HEK293 (cell line): ENCODE measurements at regions not wholly inside any gene's neighbourhood (a gene's known extent, or its start where the extent isn't known, plus 50 kb on each side); places are given as distances from the start of the nearest gene placed in this dataset.

Experiments used
- CTCF ChIA-PET: fragments of 350-600 bp; formaldehyde crosslinking; extraction: SDS; loops from one replicate; lab custom pipeline; 2021; ENCODE audit warnings: antibody characterized with exemption; lab: Yijun Ruan, JAX
- POLR2A ChIA-PET: fragments of 300-600 bp; formaldehyde crosslinking; extraction: SDS; loops from one replicate; lab custom pipeline; 2020; ENCODE audit warnings: antibody characterized with exemption, inconsistent platforms; lab: Yijun Ruan, JAX
- H3K27ac ChIP-seq: fragments of 200-500 bp; sonication (Bioruptor generic); 2 replicates; pipeline ENCODE4 v1.5.1; 2014; ENCODE audit warnings: low read depth, low read length, control low read depth, inconsistent platforms; ENCODE audit errors: extremely low read depth
- H3K36me3 ChIP-seq, 2 experiments: fragments of 200-500 bp in 1 of 2; sonication (Bioruptor generic) in 1 of 2; 1 replicate in 1 of 2; 2 replicates in 1 of 2; pipeline ENCODE4 v1.5.1; 2014 to 2017; ENCODE audit warnings: inconsistent platforms in 2 of 2, low read length in 2 of 2; ENCODE audit not compliant: control insufficient read depth in 2 of 2, insufficient read depth in 1 of 2
- H3K4me1 ChIP-seq: fragments of 200-500 bp; sonication (Bioruptor generic); 2 replicates; pipeline ENCODE4 v1.5.1; 2014; ENCODE audit warnings: mild to moderate bottlenecking, low read length, inconsistent platforms; ENCODE audit not compliant: control insufficient read depth, insufficient read depth
- H3K4me3 ChIP-seq: 2 replicates; pipeline ENCODE4 v1.5.1; 2011; ENCODE audit warnings: low read depth, mild to moderate bottlenecking, control low read depth, low read length, moderate library complexity
- H3K9me3 ChIP-seq: fragments of 200-500 bp; sonication (Bioruptor generic); 2 replicates; pipeline ENCODE4 v1.5.1; 2014; ENCODE audit warnings: low read depth, low read length, inconsistent platforms; ENCODE audit not compliant: control insufficient read depth, insufficient read depth
- BCL6B ChIP-seq: fragments of 450-650 bp; formaldehyde crosslinking; IDR thresholded peaks from 2 replicates; pipeline ENCODE4 v1.5.1; 2017; ENCODE audit warnings: missing biosample characterization, missing genetic modification characterization
- GLI4 ChIP-seq: fragments of 450-650 bp; formaldehyde crosslinking; IDR thresholded peaks from 2 replicates; pipeline ENCODE4 v1.5.1; 2016; ENCODE audit warnings: missing biosample characterization, missing genetic modification characterization
- HOXC10 ChIP-seq: sonication (generic); formaldehyde crosslinking; IDR thresholded peaks from 2 replicates; pipeline ENCODE4 v1.8.1; 2023; ENCODE audit warnings: mild to moderate bottlenecking, missing genetic modification reagents
- KLF1 ChIP-seq: fragments of 450-650 bp; formaldehyde crosslinking; IDR thresholded peaks from 2 replicates; pipeline ENCODE4 v1.5.1; 2016; ENCODE audit warnings: missing biosample characterization, missing genetic modification characterization
- KLF10 ChIP-seq: fragments of 450-650 bp; IDR thresholded peaks from 2 replicates; pipeline ENCODE4 v1.5.1; 2018; ENCODE audit warnings: missing biosample characterization, mild to moderate bottlenecking, missing genetic modification characterization
- MZF1 ChIP-seq: fragments of 450-650 bp; formaldehyde crosslinking; IDR thresholded peaks from 2 replicates; pipeline ENCODE4 v1.5.1; 2017; ENCODE audit warnings: missing biosample characterization, missing genetic modification characterization, borderline replicate concordance
- RBAK ChIP-seq: fragments of 450-650 bp; formaldehyde crosslinking; IDR thresholded peaks from 2 replicates; pipeline ENCODE4 v1.5.1; 2016; ENCODE audit warnings: missing biosample characterization, missing genetic modification characterization
- SCRT2 ChIP-seq: fragments of 450-650 bp; formaldehyde crosslinking; IDR thresholded peaks from 2 replicates; pipeline ENCODE4 v1.5.1; 2016; ENCODE audit warnings: missing biosample characterization, missing genetic modification characterization
- SETDB1 ChIP-seq: IDR thresholded peaks from one replicate; pipeline ENCODE4 v1.6.1; 2017; ENCODE audit warnings: mild to moderate bottlenecking, low read length, moderate library complexity, mixed read lengths; ENCODE audit not compliant: insufficient read length
- SP2 ChIP-seq: fragments of 450-650 bp; formaldehyde crosslinking; IDR thresholded peaks from 2 replicates; pipeline ENCODE4 v1.5.1; 2016; ENCODE audit warnings: missing biosample characterization, missing genetic modification characterization
- ZBTB1 ChIP-seq: fragments of 450-650 bp; formaldehyde crosslinking; IDR thresholded peaks from 2 replicates; pipeline ENCODE4 v1.5.1; 2016; ENCODE audit warnings: missing biosample characterization, missing genetic modification characterization
- ZBTB7A ChIP-seq: fragments of 450-650 bp; formaldehyde crosslinking; IDR thresholded peaks from 2 replicates; pipeline ENCODE4 v1.5.1; 2016; ENCODE audit warnings: low read depth, missing biosample characterization, missing genetic modification characterization
- ZFP3 ChIP-seq: fragments of 450-650 bp; formaldehyde crosslinking; IDR thresholded peaks from 2 replicates; pipeline ENCODE4 v1.5.1; 2016; ENCODE audit warnings: low read depth, missing biosample characterization, missing genetic modification characterization
- ZFP37 ChIP-seq: fragments of 450-650 bp; formaldehyde crosslinking; IDR thresholded peaks from 2 replicates; pipeline ENCODE4 v1.5.1; 2016; ENCODE audit warnings: missing biosample characterization, missing genetic modification characterization
- ZNF16 ChIP-seq: fragments of 450-650 bp; formaldehyde crosslinking; IDR thresholded peaks from 2 replicates; pipeline ENCODE4 v1.5.1; 2016; ENCODE audit warnings: low read depth, missing biosample characterization, missing genetic modification characterization
- ZNF169 ChIP-seq: fragments of 450-650 bp; formaldehyde crosslinking; IDR thresholded peaks from 2 replicates; pipeline ENCODE4 v1.5.1; 2016; ENCODE audit warnings: missing biosample characterization, missing genetic modification characterization
- ZNF214 ChIP-seq: fragments of 450-650 bp; formaldehyde crosslinking; IDR thresholded peaks from 2 replicates; pipeline ENCODE4 v1.5.1; 2017; ENCODE audit warnings: missing biosample characterization, mild to moderate bottlenecking, missing genetic modification characterization, borderline replicate concordance
- ZNF221 ChIP-seq: fragments of 450-650 bp; formaldehyde crosslinking; IDR thresholded peaks from 2 replicates; pipeline ENCODE4 v1.5.1; 2017; ENCODE audit warnings: missing biosample characterization, missing genetic modification characterization, borderline replicate concordance
- ZNF239 ChIP-seq: fragments of 450-650 bp; formaldehyde crosslinking; IDR thresholded peaks from 2 replicates; pipeline ENCODE4 v1.5.1; 2016; ENCODE audit warnings: missing biosample characterization, missing genetic modification characterization
- ZNF24 ChIP-seq: fragments of 450-650 bp; formaldehyde crosslinking; IDR thresholded peaks from 2 replicates; pipeline ENCODE4 v1.5.1; 2016; ENCODE audit warnings: missing biosample characterization, missing genetic modification characterization
- ZNF335 ChIP-seq: fragments of 450-650 bp; formaldehyde crosslinking; conservative IDR thresholded peaks from 2 replicates; pipeline ENCODE4 v1.5.1; 2016; ENCODE audit warnings: missing biosample characterization, missing genetic modification characterization
- ZNF354C ChIP-seq: fragments of 450-650 bp; formaldehyde crosslinking; IDR thresholded peaks from 2 replicates; pipeline ENCODE4 v1.5.1; 2016; ENCODE audit warnings: missing biosample characterization, missing genetic modification characterization, low read depth, borderline replicate concordance
- ZNF366 ChIP-seq: fragments of 450-650 bp; formaldehyde crosslinking; conservative IDR thresholded peaks from 2 replicates; pipeline ENCODE4 v1.5.1; 2016; ENCODE audit warnings: missing biosample characterization, missing genetic modification characterization
- ZNF416 ChIP-seq: fragments of 450-650 bp; formaldehyde crosslinking; IDR thresholded peaks from 2 replicates; pipeline ENCODE4 v1.5.1; 2016; ENCODE audit warnings: missing biosample characterization, missing genetic modification characterization
- ZNF426 ChIP-seq: fragments of 450-650 bp; formaldehyde crosslinking; IDR thresholded peaks from 2 replicates; pipeline ENCODE4 v1.5.1; 2017; ENCODE audit warnings: missing biosample characterization, missing genetic modification characterization, mild to moderate bottlenecking, inconsistent platforms, moderate library complexity
- ZNF433 ChIP-seq: fragments of 450-650 bp; formaldehyde crosslinking; IDR thresholded peaks from 2 replicates; pipeline ENCODE4 v1.5.1; 2016; ENCODE audit warnings: missing biosample characterization, missing genetic modification characterization, low read depth
- ZNF488 ChIP-seq: fragments of 450-650 bp; formaldehyde crosslinking; IDR thresholded peaks from 2 replicates; pipeline ENCODE4 v1.5.1; 2016; ENCODE audit warnings: missing biosample characterization, missing genetic modification characterization
- ZNF561 ChIP-seq: fragments of 450-650 bp; IDR thresholded peaks from 2 replicates; pipeline ENCODE4 v1.5.1; 2018; ENCODE audit warnings: missing biosample characterization, missing genetic modification characterization, borderline replicate concordance
- ZNF645 ChIP-seq: fragments of 450-650 bp; formaldehyde crosslinking; IDR thresholded peaks from 2 replicates; pipeline ENCODE4; 2016; ENCODE audit warnings: missing biosample characterization, missing genetic modification characterization
- ZNF670 ChIP-seq: fragments of 450-650 bp; formaldehyde crosslinking; IDR thresholded peaks from 2 replicates; pipeline ENCODE4 v1.5.1; 2016; ENCODE audit warnings: missing biosample characterization, missing genetic modification characterization, low read depth
- ZNF791 ChIP-seq: fragments of 450-650 bp; formaldehyde crosslinking; IDR thresholded peaks from 2 replicates; pipeline ENCODE4 v1.5.1; 2016; ENCODE audit warnings: missing biosample characterization, missing genetic modification characterization
- ZNF830 ChIP-seq: fragments of 450-650 bp; IDR thresholded peaks from 2 replicates; pipeline ENCODE4 v1.5.0; 2018; ENCODE audit warnings: missing biosample characterization, missing genetic modification characterization, low read depth, mild to moderate bottlenecking, moderate library complexity
- ZSCAN30 ChIP-seq: fragments of 450-650 bp; IDR thresholded peaks from 2 replicates; pipeline ENCODE4 v1.5.1; 2018; ENCODE audit warnings: missing biosample characterization, mild to moderate bottlenecking, missing genetic modification characterization, moderate library complexity
- ZXDB ChIP-seq: fragments of 450-650 bp; formaldehyde crosslinking; IDR thresholded peaks from 2 replicates; pipeline ENCODE4 v1.5.1; 2016; ENCODE audit warnings: missing biosample characterization, missing genetic modification characterization

- no peak overlapping the region for H3K4me3 ChIP-seq
These were observed 105.2 kb upstream of the FAM9A start for GRCh38 chrX:8906299-8906938.

GRCh38 chrX:8897259-8897658, 96.1 kb upstream of the FAM9A start:
- Histone ChIP-seq H3K4me3 (no peak overlapping the region), H3K4me1 (no peaks in the 10 kb centered on the region), H3K27ac (no peak overlapping the region), H3K9me3 (no peaks in the 10 kb centered on the region), H3K36me3 (no peaks in the 10 kb centered on the region)
- ChIA-PET POLR2A (no interaction called here), CTCF (interaction anchor here (0.6 to 1.0 kb wide), 2 partner anchors 17 to 81 kb away, joined by 3 read pairs; no protein-coding TSS in a partner anchor)
- no peak for TF ChIP-seq ZNF426 (tag by site-specific recombination)
- TF ChIP-seq ZBTB1 = no peak
- TF ChIP-seq ZFP3 (tag by site-specific recombination) = no peak
- no peak for TF ChIP-seq SCRT2 (tag by site-specific recombination)
- TF ChIP-seq BCL6B (tag by site-specific recombination) = no peak
- TF ChIP-seq ZFP37 (tag by site-specific recombination) = no peak
- TF ChIP-seq ZXDB (tag by site-specific recombination) = no peak
- TF ChIP-seq ZNF239 (tag by site-specific recombination) = no peak
- TF ChIP-seq ZNF561 = no peak
- no peak for TF ChIP-seq ZNF488 (tag by site-specific recombination)
- no peak for TF ChIP-seq KLF10
- no peak for TF ChIP-seq SETDB1
- TF ChIP-seq ZNF670 = no peak
- TF ChIP-seq ZNF335 (tag by site-specific recombination) = no peak
- TF ChIP-seq GLI4 = no peak
- TF ChIP-seq ZNF169 (tag by site-specific recombination) = no peak
- TF ChIP-seq MZF1 = no peak
- TF ChIP-seq ZNF791 (tag by site-specific recombination) = no peak
- TF ChIP-seq ZBTB7A (tag by site-specific recombination) = no peak
- TF ChIP-seq ZNF354C (tag by site-specific recombination) = no peak

More at GRCh38 chrX:8906299-8906938, 105.2 kb upstream of the FAM9A start:
- H3K4me1 ChIP-seq = no peaks in the 10 kb centered on the region
- TF ChIP-seq SP2 (tag by site-specific recombination) = no peak
- TF ChIP-seq ZNF830 (tag by site-specific recombination) = no peak
- TF ChIP-seq HOXC10 (CRISPR knock-in tag) = no peak
- TF ChIP-seq ZNF214 (tag by site-specific recombination) = no peak
- no peak for TF ChIP-seq ZXDB (tag by site-specific recombination)
- no peak for TF ChIP-seq ZNF433 (tag by site-specific recombination)
- TF ChIP-seq ZNF416 = no peak
- no peak for TF ChIP-seq ZNF488 (tag by site-specific recombination)
- TF ChIP-seq ZNF366 = no peak
- no peak for TF ChIP-seq RBAK (tag by site-specific recombination)
- TF ChIP-seq ZNF16 (tag by site-specific recombination) = no peak
- TF ChIP-seq ZSCAN30 (tag by site-specific recombination) = no peak
- no peak for TF ChIP-seq ZNF24 (tag by site-specific recombination)
- TF ChIP-seq ZNF645 (tag by site-specific recombination) = no peak
- no peak for TF ChIP-seq ZNF221 (tag by site-specific recombination)
- no peak for TF ChIP-seq KLF1 (tag by site-specific recombination)
- H3K9me3 ChIP-seq = no peaks in the 10 kb centered on the region
- ChIA-PET POLR2A (no interaction called here), CTCF (no interaction called here)
- no peaks in the 10 kb centered on the region for H3K36me3 ChIP-seq
- H3K27ac ChIP-seq = no peak overlapping the region
